ENCODE measurements at regions not wholly inside any gene's neighbourhood (a gene's known extent, or its start where the extent isn't known, plus 50 kb on each side); places are given as distances from the start of the nearest gene placed in this dataset.

GRCh38 chr20:43345676-43346075 lies 112.0 kb upstream of the SRSF6 start:
- no peak for TF ChIP-seq CTCF (IDR thresholded peaks at IDR 0.05; ENCODE audit: unreplicated experiment)
- no peaks in the 10 kb centered on the region for H3K4me1 Mint-ChIP-seq (ENCODE audit: unreplicated experiment)
- H3K36me3 Mint-ChIP-seq (ENCODE audit: low read depth, unreplicated experiment) = peaks cover 12% of the 10 kb centered on the region
- H3K9me3 Mint-ChIP-seq (ENCODE audit: unreplicated experiment) = peaks cover 41% of the 10 kb centered on the region
- H3K27ac Mint-ChIP-seq (ENCODE audit: unreplicated experiment) = no peak overlapping the region
- DNase-seq (ENCODE audit: low spot score) = no peak
- H3K27me3 Mint-ChIP-seq (ENCODE audit: unreplicated experiment) = peaks cover 14% of the 10 kb centered on the region
- H3K4me3 Mint-ChIP-seq (ENCODE audit: unreplicated experiment) = no peak overlapping the region

- Mint-ChIP-seq H3K4me1 (ENCODE audit: unreplicated experiment) (no peaks in the 10 kb centered on the region), H3K4me3 (ENCODE audit: unreplicated experiment) (no peak overlapping the region), H3K27ac (ENCODE audit: unreplicated experiment) (no peak overlapping the region), H3K27me3 (ENCODE audit: unreplicated experiment) (peaks cover 4% of the 10 kb centered on the region), H3K9me3 (ENCODE audit: unreplicated experiment) (peaks cover 44% of the 10 kb centered on the region), H3K36me3 (ENCODE audit: low read depth, unreplicated experiment) (peaks cover 9% of the 10 kb centered on the region)
- no peak for DNase-seq (ENCODE audit: low spot score)
- TF ChIP-seq CTCF (IDR thresholded peaks at IDR 0.05; ENCODE audit: unreplicated experiment) = no peak
Observed at GRCh38 chr20:43341511-43341910, 116.2 kb upstream of the SRSF6 start.

GRCh38 chr20:43337036-43337435 lies 120.7 kb upstream of the SRSF6 start:
- no peak for DNase-seq (ENCODE audit: low spot score)
- Mint-ChIP-seq H3K9me3 (ENCODE audit: unreplicated experiment) (peaks cover 45% of the 10 kb centered on the region), H3K27ac (ENCODE audit: unreplicated experiment) (no peak overlapping the region), H3K27me3 (ENCODE audit: unreplicated experiment) (peaks cover 14% of the 10 kb centered on the region), H3K4me3 (ENCODE audit: unreplicated experiment) (no peak overlapping the region), H3K4me1 (ENCODE audit: unreplicated experiment) (no peaks in the 10 kb centered on the region), H3K36me3 (ENCODE audit: low read depth, unreplicated experiment) (peaks cover 17% of the 10 kb centered on the region)
- TF ChIP-seq CTCF (IDR thresholded peaks at IDR 0.05; ENCODE audit: unreplicated experiment) = no peak

- no peak for TF ChIP-seq CTCF (IDR thresholded peaks at IDR 0.05; ENCODE audit: unreplicated experiment)
- no peak overlapping the region for H3K27ac Mint-ChIP-seq (ENCODE audit: unreplicated experiment)
- H3K4me1 Mint-ChIP-seq (ENCODE audit: unreplicated experiment) = no peaks in the 10 kb centered on the region
- H3K36me3 Mint-ChIP-seq (ENCODE audit: low read depth, unreplicated experiment) = peaks cover 13% of the 10 kb centered on the region
- H3K4me3 Mint-ChIP-seq (ENCODE audit: unreplicated experiment) = no peak overlapping the region
- peaks cover 16% of the 10 kb centered on the region for H3K27me3 Mint-ChIP-seq (ENCODE audit: unreplicated experiment)
- peaks cover 38% of the 10 kb centered on the region for H3K9me3 Mint-ChIP-seq (ENCODE audit: unreplicated experiment)
- no peak for DNase-seq (ENCODE audit: low spot score)
Observed at GRCh38 chr20:43334080-43334479, 123.6 kb upstream of the SRSF6 start.

GRCh38 chr20:43331906-43332305 lies 125.8 kb upstream of the SRSF6 start:
- no peaks in the 10 kb centered on the region for H3K4me1 Mint-ChIP-seq (ENCODE audit: unreplicated experiment)
- no peak overlapping the region for H3K4me3 Mint-ChIP-seq (ENCODE audit: unreplicated experiment)
- H3K27me3 Mint-ChIP-seq (ENCODE audit: unreplicated experiment) = peaks cover 16% of the 10 kb centered on the region
- peaks cover 38% of the 10 kb centered on the region for H3K9me3 Mint-ChIP-seq (ENCODE audit: unreplicated experiment)
- TF ChIP-seq CTCF (IDR thresholded peaks at IDR 0.05; ENCODE audit: unreplicated experiment) = no peak
- H3K36me3 Mint-ChIP-seq (ENCODE audit: low read depth, unreplicated experiment) = peaks cover 13% of the 10 kb centered on the region
- H3K27ac Mint-ChIP-seq (ENCODE audit: unreplicated experiment) = no peak overlapping the region
- DNase-seq (ENCODE audit: low spot score) = no peak

Data from endothelial cell (in vitro differentiated cells).